ENCODE measurements at regions not wholly inside any gene's neighbourhood (a gene's known extent, or its start where the extent isn't known, plus 50 kb on each side); places are given as distances from the start of the nearest gene placed in this dataset.

DNA sequence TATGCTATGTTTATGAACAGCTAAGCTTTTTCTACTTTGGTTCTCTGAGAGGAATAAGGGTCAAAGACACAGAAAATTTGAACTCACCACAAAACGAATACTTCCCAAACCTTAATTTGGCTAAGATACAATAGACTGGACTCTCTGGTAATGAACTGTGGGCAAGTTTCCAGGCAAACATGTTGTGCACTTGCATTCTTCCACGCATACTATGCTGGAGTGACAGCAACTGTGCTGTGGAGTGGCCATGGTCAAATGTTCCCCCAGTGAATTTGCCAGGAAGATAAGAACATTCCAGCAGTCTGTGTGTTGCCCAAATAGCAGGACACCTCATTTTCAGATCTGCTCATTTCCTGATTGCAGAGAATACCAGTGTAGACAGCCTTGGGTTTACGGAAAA lies 275.3 kb upstream of the IL12B start:
- in situ Hi-C loops (cut with MboI; ENCODE audit: low sequenced_read_pairs, unreplicated experiment), result no loop called here
- DNase-seq (ENCODE audit: low spot score), result no peak
- TF ChIP-seq, protein P1, sequence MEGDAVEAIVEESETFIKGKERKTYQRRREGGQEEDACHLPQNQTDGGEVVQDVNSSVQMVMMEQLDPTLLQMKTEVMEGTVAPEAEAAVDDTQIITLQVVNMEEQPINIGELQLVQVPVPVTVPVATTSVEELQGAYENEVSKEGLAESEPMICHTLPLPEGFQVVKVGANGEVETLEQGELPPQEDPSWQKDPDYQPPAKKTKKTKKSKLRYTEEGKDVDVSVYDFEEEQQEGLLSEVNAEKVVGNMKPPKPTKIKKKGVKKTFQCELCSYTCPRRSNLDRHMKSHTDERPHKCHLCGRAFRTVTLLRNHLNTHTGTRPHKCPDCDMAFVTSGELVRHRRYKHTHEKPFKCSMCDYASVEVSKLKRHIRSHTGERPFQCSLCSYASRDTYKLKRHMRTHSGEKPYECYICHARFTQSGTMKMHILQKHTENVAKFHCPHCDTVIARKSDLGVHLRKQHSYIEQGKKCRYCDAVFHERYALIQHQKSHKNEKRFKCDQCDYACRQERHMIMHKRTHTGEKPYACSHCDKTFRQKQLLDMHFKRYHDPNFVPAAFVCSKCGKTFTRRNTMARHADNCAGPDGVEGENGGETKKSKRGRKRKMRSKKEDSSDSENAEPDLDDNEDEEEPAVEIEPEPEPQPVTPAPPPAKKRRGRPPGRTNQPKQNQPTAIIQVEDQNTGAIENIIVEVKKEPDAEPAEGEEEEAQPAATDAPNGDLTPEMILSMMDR (IDR thresholded peaks at IDR 0.05; ENCODE audit: borderline replicate concordance, control extremely low read depth, extremely low read depth, insufficient read depth, missing control alignments), result no peak

DNA sequence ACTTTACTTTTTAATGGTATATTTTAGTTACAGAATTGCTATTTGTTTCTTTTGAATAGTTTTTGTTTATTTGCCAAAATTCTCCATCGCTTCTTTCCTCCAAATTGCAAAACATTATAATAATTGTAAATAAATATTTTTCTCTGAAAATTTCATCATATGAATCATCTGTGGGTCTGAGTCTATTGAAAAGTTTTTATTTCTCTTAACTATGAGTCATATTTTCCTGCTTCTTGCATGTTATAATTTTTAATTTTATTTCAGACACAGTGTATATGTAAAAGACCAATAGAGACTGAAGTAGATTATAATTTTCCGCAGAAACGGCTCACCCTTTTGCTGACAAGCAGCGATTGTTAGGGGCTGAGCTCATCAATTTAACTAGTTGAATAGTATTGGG lies 279.1 kb upstream of the IL12B start:
- TF ChIP-seq, protein P1 (IDR thresholded peaks at IDR 0.05; ENCODE audit: borderline replicate concordance, control extremely low read depth, extremely low read depth, insufficient read depth, missing control alignments), result no peak
- no peak for DNase-seq (ENCODE audit: low spot score)
- in situ Hi-C loops (cut with MboI; ENCODE audit: low sequenced_read_pairs, unreplicated experiment), result no loop called here

DNA sequence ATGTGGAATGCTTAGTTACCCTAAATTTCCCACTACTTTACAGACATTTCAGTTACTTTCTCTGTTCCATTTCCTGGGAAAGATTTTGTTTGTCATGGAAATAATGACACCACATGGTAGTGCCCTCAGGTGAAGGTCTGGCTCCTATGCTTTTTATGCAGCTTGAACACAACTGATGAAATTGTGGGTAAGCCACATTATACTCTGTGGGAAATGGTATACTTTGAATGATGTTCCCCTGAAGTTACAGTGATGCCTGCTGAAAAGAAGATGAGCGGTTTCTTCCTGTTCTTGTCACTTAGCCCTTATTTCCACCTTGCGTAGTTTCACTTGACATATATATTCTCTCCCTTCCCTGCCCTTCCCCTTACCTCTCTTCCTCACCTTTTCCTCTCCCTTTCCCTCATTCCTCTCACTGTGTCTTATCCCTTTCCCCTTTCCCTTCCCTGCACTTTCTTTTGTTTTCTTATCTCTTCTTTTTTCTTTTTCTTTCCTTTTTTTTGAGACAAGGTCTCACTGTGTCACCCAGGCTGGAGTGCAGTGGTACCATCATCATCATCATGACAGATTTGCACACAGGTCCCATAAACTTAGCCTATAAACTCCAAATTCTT lies 280.8 kb upstream of the IL12B start:
- in situ Hi-C loops (cut with MboI; ENCODE audit: low sequenced_read_pairs, unreplicated experiment), result no loop called here
- DNase-seq (ENCODE audit: low spot score), result no peak
- TF ChIP-seq, protein P1 (IDR thresholded peaks at IDR 0.05; ENCODE audit: borderline replicate concordance, control extremely low read depth, extremely low read depth, insufficient read depth, missing control alignments), result no peak

DNA sequence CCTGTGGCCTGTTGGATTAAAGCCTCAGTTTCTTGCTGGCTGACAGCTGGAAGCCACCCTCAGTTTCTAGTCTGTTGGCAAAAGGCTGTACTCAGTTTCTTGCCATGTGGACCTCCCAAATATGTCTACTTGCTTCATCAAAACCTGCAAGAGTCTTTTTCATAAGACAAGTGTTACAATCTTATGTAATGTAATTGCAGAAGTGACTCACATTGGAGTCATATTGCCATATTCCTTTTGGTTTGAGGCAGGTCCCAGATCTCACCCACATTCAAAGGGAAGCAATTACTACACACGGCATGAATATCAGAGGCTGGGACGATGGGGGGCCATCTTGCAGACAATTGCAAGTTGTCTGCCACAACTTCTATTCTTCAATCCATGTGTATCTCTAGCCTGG lies 286.7 kb upstream of the IL12B start:
- in situ Hi-C loops (cut with MboI; ENCODE audit: low sequenced_read_pairs, unreplicated experiment), result no loop called here
- TF ChIP-seq, protein P1 (IDR thresholded peaks at IDR 0.05; ENCODE audit: borderline replicate concordance, control extremely low read depth, extremely low read depth, insufficient read depth, missing control alignments), result no peak
- DNase-seq (ENCODE audit: low spot score), result no peak

DNA sequence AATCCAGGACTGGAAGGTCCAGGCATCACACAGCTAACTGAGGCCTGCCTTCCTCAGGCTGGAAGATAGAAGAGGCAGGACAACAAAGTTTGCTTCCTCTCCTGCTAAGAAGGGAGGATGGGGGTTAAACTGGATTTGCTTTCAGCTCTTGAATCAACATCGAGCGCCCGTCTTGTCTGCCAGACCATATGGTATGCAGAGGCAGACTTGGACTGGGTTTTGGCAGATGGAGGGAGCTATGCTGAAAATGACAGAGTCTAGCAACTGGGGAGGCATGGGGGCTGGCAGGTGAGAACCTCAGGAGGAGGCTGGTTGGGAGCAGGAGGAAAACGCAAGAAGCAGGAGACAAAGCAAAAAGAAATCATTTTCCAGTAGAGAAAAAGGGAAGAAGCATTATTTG lies 289.5 kb upstream of the IL12B start:
- DNase-seq (ENCODE audit: low spot score), result no peak
- TF ChIP-seq, protein P1 (IDR thresholded peaks at IDR 0.05; ENCODE audit: borderline replicate concordance, control extremely low read depth, extremely low read depth, insufficient read depth, missing control alignments), result no peak
- in situ Hi-C loops (cut with MboI; ENCODE audit: low sequenced_read_pairs, unreplicated experiment), result no loop called here

DNA sequence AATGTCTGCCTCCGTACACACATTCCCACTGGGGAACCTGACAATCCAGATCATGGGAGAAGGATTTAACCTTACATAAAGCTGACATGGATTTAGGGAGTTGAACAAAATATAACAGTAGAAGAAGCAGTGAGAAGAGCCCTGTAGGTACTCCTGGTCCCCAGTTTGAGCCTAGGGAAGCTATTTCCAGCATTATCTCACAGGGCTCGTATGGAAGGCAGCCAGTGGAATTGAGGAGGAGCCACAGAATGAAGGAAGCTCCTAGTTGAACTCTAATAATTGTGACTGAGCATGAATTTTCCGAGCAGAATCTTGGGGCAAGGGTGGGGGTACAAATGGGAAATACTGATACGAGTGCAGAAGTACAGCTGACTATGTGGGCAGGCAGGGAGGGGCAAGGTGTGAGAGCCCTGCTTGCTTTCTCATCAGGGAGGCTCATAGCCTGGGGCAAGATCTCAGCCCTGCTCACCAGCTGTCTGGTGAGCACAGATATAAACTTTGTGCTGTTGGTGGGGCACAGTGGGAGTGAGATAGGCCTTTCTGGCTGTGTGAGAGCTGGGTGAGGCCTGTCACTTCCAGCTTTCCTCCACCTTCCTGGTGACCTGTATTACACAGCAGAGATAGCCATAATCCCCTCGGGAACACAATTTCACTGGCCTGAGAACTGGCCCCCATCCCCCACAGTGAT lies 290.7 kb upstream of the IL12B start:
- in situ Hi-C loops (cut with MboI; ENCODE audit: low sequenced_read_pairs, unreplicated experiment), result no loop called here
- TF ChIP-seq, protein P1 (IDR thresholded peaks at IDR 0.05; ENCODE audit: borderline replicate concordance, control extremely low read depth, extremely low read depth, insufficient read depth, missing control alignments), result no peak
- DNase-seq (ENCODE audit: low spot score), result no peak

Measured in GM13976 (cell line).